NCI-H446 treated with DMSO at 0.1 percent for 48 hours (cell line): ENCODE measurements at regions not wholly inside any gene's neighbourhood (a gene's known extent, or its start where the extent isn't known, plus 50 kb on each side); places are given as distances from the start of the nearest gene placed in this dataset.

Experiments
- DNase-seq: peaks from one replicate; lab custom pipeline; 2025; lab: John Stamatoyannopoulos, UW

DNA sequence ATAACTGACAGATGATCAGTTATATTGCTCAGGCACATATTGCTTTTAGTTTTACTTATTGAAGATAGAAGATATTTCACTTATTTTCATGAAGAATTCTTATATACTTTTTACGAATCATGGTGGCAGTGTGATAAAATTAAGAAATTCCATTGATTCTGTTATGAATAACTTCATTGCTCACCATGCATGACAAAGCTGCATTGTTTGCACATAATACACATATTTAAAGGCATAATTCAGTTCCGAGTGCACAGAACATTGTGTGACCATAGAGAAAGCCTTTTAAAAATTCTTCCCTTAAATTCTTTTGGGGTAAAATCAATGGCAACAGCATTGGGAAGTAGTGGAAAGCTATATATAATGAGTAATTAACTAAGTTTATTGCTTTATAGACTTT, 82.5 kb upstream of the NAALADL2 start:
- no peak for DNase-seq

DNA sequence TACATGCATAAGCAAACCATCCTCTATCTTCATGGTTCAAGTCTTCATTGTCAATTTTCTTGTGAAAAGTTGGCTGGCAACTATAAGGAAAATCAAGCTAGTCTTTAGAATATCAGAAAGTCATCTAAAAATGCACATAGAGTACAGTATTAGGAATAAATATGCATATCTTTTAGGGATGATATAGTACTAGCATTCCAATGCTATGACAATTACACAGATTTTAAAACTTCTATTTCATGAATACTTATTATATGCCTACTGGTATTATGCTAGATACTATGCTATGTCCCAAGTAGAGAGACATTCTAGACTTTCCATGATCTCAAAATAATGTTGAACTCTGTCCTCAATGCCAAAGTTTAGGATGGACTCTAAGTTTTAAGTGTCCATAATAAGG, 81.3 kb upstream of the NAALADL2 start:
- no peak for DNase-seq

DNA sequence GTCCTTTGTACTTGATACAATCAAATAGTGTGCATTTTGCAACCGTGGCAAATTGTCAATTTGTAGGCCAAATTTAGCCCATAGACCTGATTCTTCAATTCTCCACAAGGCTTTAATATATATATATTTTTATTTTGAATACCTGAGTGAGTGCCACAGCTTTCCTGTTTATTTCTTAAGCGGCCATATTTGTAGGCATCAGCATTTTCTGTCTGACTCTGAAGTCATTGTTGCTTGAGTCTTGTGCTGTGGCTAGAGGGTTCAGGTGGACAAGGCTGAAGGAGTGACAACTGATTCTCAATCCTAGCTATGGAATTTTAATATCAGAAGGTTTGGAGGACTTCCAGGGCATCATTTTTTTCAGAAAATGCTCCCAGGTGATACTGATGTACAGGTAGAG, 75.6 kb upstream of the NAALADL2 start:
- DNase-seq: no peak

DNA sequence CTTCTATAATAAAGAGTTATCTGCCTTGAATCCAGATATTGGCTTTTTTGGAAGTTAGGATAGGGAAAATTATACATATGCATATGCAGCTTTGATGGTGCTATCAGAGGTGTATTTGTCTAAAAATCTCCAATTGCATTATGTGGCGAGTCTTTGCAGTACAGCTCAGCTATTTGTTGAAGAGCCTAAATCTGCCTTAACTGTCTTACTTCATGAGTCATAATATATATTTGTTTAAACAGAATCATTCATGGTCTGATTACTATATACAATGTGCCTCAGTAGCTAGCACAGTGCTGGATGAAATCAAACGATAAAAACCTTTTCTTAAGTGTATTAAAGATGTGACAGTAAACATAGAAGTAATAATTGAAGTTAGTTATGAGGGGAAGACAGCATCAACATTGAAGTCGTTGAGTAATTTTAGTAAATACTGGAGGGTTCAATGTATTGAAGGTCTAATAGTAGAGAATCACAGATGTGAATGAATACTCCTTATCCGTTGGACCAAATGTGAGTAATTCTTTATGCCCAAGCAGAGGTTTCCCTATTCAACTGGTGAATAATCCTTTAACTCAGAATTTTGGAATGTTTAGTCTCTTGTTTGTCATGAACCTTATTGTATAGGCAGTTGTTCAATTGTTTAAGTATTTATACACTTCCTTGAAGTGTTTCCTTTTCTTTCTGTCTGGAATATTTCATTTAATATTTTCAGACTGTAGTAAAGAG, 74.8 kb upstream of the NAALADL2 start:
- no peak for DNase-seq

DNA sequence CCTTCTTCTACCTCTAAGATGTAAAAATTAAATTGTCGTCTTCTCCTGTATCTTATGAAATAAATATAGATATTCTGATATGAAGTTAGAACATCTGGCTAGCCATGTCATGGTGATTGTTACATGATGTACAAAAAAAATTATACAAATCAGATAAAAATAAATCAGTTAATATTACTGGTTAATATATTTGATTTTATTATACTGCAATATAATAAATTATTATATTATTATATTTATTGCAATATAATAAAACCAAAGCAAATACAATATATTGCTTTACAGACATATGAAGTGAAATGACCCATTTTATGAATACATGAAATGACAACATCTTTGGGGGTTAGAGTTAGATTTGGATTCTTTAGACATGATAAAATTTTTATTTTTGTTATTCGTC, 72.3 kb upstream of the NAALADL2 start:
- DNase-seq: no peak

DNA sequence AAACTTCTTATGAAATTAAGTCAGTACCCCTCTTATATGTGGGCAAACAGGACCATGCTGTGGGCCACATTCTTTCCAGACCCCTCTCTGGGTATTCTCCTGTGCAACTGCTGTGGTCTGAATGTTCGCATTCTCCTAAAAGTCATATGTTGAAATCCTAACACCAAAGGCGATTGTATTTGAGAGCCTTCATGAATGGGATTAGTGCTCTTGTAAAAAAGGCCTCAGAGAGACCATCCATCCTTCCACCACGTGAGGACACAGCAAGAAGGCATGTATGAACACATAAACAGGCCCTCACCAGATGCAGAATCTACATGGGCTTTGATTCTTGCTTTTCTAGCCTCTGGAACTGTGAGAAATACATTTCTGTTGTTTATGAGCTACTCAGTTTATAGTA, 68.0 kb upstream of the NAALADL2 start:
- DNase-seq: no peak

DNA sequence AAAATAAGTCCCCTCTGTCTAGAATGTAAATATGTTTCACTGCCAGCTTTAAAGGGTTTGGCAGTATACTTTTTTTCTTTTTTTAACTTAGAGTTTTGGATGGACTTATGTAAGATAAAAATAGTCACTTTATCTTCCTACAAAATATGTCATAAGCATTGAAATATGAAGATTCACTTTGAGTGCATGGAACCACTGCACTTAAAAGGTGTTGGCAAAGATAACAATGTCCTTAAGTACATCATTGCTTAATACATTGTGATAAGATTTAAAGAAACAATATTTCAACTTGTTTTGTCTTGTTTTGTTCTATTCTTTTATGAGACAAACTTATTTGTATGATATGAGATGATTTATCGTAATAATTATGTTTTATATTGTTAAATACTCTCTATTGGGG, 66.3 kb upstream of the NAALADL2 start:
- DNase-seq: no peak
